K562 (cell line): ENCODE measurements at regions not wholly inside any gene's neighbourhood (a gene's known extent, or its start where the extent isn't known, plus 50 kb on each side); places are given as distances from the start of the nearest gene placed in this dataset.
A peak's percentile ranks its signal among the peaks of the same experiment; 100 is the strongest.

ENCODE experiments used
- C11orf30 ChIP-seq: fragments of 450-650 bp; IDR thresholded peaks from 2 replicates; pipeline ENCODE4 v1.6.1; 2016; ENCODE audit warnings: low read depth, mild to moderate bottlenecking
- CBFA2T3 ChIP-seq: fragments of 450-650 bp; IDR thresholded peaks from 2 replicates; pipeline ENCODE4 v1.6.1; 2017
- CUX1 ChIP-seq: fragments of 200-800 bp; sonication (Bioruptor generic); IDR thresholded peaks from 2 replicates; pipeline ENCODE4 v1.6.1; 2016; ENCODE audit warnings: missing genetic modification characterization, missing compliant biosample characterization
- E2F6 ChIP-seq, 2 experiments: IDR thresholded peaks; 2 replicates each; pipeline ENCODE4 v1.6.1; 2011; ENCODE audit warnings: borderline replicate concordance in 1 of 2, control low read depth in 1 of 2, low read depth in 1 of 2, low read length in 1 of 2, mild to moderate bottlenecking in 1 of 2, mixed read lengths in 1 of 2, moderate library complexity in 1 of 2; ENCODE audit not compliant: insufficient read depth in 1 of 2, insufficient read length in 1 of 2, poor library complexity in 1 of 2, severe bottlenecking in 1 of 2; ENCODE audit errors: extremely low read depth in 1 of 2
- NR4A1 ChIP-seq, 2 experiments: fragments of 250-450 bp in 1 of 2; fragments of 450-650 bp in 1 of 2; sonication (Bioruptor Pico) in 1 of 2; IDR thresholded peaks; 2 replicates each; pipeline versions ENCODE4 v1.4.0 to v1.6.1; 2016 to 2020; ENCODE audit warnings: mild to moderate bottlenecking in 2 of 2, missing compliant biosample characterization in 1 of 2, missing genetic modification characterization in 1 of 2, moderate library complexity in 1 of 2
- OTX1 ChIP-seq: fragments of 450-650 bp; formaldehyde crosslinking; IDR thresholded peaks from 2 replicates; pipeline ENCODE4 v1.4.0; 2022; ENCODE audit warnings: mild to moderate bottlenecking
- PHF8 ChIP-seq: fragments of 200-600 bp; sonication (generic); IDR thresholded peaks from 2 replicates; pipeline ENCODE4 v1.6.1; 2012; ENCODE audit warnings: mixed run types, mild to moderate bottlenecking, inconsistent platforms, low read length, moderate library complexity, borderline replicate concordance
- SREBF2 ChIP-seq: sonication (generic); formaldehyde crosslinking; IDR thresholded peaks from 2 replicates; pipeline ENCODE4 v1.4.0; 2020; ENCODE audit warnings: mild to moderate bottlenecking, missing genetic modification reagents
- ZNF707 ChIP-seq: fragments of 250-450 bp; sonication (Bioruptor Pico); conservative IDR thresholded peaks from 2 replicates; pipeline ENCODE4 v1.8.0; 2022; ENCODE audit warnings: inconsistent platforms, mild to moderate bottlenecking, moderate library complexity
- TF ChIP-seq, protein P1 (sequence below): fragments of 250-450 bp; sonication (Bioruptor Pico); IDR thresholded peaks from 2 replicates; pipeline ENCODE4 v1.8.0; 2022; ENCODE audit warnings: moderate library complexity, mild to moderate bottlenecking, inconsistent platforms
- TF ChIP-seq, protein P2 (sequence below): fragments of 250-450 bp; sonication (Bioruptor Pico); IDR thresholded peaks from 2 replicates; pipeline ENCODE4 v1.8.0; 2021; ENCODE audit warnings: borderline replicate concordance, mild to moderate bottlenecking, moderate library complexity; ENCODE audit not compliant: poor library complexity, severe bottlenecking
- TF ChIP-seq, protein P3 (sequence below): fragments of 250-450 bp; sonication (Bioruptor Pico); IDR thresholded peaks from 2 replicates; pipeline ENCODE4 v1.5.1; 2021; ENCODE audit warnings: mild to moderate bottlenecking

- TF ChIP-seq CUX1 (CRISPR knock-in tag) (no peak), E2F6 (IDR thresholded peaks at IDR 0.05; ENCODE audit: borderline replicate concordance in 1 of 2, extremely low read depth in 1 of 2, insufficient read depth in 1 of 2, insufficient read length in 1 of 2, low read depth in 1 of 2, low read length in 1 of 2, poor library complexity in 1 of 2, severe bottlenecking in 1 of 2) (peak in 1 of 2 experiments; percentile 30), CBFA2T3 (no peak), NR4A1 (CRISPR knock-in tag; IDR thresholded peaks at IDR 0.05) (no peak), NR4A1 (tag; IDR thresholded peaks at IDR 0.05) (no peak), PHF8 (peak; percentile 45; the same call in 1 of the 2 replicates), SREBF2 (CRISPR knock-in tag) (no peak), ZNF707 (CRISPR knock-in tag) (no peak), C11orf30 (no peak), OTX1 (CRISPR knock-in tag) (no peak)
- TF ChIP-seq, protein P1, sequence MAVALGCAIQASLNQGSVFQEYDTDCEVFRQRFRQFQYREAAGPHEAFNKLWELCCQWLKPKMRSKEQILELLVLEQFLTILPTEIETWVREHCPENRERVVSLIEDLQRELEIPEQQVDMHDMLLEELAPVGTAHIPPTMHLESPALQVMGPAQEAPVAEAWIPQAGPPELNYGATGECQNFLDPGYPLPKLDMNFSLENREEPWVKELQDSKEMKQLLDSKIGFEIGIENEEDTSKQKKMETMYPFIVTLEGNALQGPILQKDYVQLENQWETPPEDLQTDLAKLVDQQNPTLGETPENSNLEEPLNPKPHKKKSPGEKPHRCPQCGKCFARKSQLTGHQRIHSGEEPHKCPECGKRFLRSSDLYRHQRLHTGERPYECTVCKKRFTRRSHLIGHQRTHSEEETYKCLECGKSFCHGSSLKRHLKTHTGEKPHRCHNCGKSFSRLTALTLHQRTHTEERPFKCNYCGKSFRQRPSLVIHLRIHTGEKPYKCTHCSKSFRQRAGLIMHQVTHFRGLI (CRISPR knock-in tag), result no peak
- TF ChIP-seq, protein P2, sequence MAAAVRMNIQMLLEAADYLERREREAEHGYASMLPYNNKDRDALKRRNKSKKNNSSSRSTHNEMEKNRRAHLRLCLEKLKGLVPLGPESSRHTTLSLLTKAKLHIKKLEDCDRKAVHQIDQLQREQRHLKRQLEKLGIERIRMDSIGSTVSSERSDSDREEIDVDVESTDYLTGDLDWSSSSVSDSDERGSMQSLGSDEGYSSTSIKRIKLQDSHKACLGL (CRISPR knock-in tag), result no peak
- TF ChIP-seq, protein P3, sequence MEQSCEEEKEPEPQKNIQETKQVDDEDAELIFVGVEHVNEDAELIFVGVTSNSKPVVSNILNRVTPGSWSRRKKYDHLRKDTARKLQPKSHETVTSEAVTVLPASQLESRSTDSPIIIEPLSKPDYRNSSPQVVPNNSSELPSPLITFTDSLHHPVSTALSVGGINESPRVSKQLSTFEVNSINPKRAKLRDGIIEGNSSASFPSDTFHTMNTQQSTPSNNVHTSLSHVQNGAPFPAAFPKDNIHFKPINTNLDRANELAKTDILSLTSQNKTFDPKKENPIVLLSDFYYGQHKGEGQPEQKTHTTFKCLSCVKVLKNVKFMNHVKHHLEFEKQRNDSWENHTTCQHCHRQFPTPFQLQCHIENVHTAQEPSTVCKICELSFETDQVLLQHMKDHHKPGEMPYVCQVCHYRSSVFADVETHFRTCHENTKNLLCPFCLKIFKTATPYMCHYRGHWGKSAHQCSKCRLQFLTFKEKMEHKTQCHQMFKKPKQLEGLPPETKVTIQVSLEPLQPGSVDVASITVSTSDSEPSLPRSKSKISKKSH (CRISPR knock-in tag), result no peak
Observed at GRCh38 chr6:27177485-27178406, 69.8 kb upstream of the PRSS16 start (continued).
